Epidermal melanocyte (primary cell): ENCODE measurements at regions not wholly inside any gene's neighbourhood (a gene's known extent, or its start where the extent isn't known, plus 50 kb on each side); places are given as distances from the start of the nearest gene placed in this dataset.
"Not testable (repeated sequence)": the region's sequence is repeated elsewhere in the genome, so short reads cannot be mapped to it uniquely, and the experiment has no call there.

Experiments
- DNase-seq: peaks from one replicate; pipeline ENCODE4 v3.0.0; 2011; ENCODE audit warnings: low spot score; ENCODE audit not compliant: insufficient read length

DNA sequence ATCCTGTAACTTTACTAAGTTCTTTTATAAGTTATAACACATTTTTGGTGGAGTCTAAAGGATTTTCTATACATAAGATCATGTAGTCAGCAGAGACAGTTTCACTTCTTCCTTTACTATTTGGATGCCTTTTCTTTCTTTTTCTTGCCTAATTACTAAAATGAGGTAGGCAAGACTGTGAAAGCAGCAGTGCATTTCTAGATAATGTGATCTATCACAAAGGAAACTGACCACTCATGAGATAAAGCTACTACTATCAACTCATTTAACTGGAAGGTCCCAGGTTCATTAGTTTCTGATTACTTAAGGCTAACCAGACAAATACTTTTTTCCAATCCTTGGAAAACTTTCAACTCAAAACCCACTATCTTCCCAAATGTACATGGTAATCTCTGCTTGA lies 196.2 kb upstream of the E2F8 start:
- DNase-seq, result no peak

DNA sequence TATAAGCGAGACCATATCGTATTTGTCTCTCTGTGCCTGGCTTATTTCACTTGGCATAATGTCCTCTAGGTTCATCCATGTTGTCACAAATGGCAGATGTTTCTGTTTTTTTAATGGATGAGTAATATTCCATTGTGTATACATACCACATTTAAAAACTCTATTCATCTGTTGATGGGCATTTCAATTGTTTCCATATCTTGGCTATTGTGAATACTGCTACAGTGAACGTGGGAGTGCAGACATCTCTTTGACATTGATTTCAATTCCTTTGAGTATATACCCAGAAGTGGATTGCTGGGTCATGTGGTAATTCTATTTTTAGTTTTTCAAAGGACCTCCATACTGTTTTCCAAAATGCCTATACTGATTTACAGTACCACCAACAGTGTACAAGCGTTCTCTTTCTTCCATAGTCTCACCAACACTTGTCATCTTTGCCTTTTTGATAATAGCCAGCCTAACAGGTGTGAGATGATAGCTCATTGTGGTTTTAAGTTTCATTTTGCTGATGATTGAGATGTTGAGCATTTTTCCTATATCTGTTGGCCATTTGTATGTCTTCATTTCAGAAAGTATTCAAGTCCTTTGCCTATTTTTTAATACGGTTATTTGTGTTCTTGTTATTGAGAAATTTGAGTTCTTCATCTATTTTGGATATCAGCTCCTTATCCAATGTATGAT lies 194.7 kb upstream of the E2F8 start:
- no peak for DNase-seq

DNA sequence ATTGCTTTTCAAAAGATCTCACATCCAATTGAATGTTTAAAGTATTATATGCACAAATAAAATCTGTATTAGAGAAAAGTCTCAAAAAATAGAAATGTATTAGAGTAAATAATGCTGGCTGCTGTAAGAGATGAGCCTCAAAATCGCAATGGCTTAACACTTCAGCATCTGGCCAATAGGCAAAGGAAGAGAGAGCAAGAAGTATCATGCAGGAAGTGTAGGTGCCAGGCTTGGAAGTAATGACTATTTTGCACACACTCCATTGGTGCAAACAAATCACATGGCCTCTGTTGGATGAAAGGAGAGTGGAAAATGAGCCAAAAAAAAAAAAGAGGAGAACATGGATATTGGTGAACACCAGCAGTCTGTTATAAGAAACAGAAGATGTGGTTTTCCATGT lies 193.0 kb upstream of the E2F8 start:
- no peak for DNase-seq

DNA sequence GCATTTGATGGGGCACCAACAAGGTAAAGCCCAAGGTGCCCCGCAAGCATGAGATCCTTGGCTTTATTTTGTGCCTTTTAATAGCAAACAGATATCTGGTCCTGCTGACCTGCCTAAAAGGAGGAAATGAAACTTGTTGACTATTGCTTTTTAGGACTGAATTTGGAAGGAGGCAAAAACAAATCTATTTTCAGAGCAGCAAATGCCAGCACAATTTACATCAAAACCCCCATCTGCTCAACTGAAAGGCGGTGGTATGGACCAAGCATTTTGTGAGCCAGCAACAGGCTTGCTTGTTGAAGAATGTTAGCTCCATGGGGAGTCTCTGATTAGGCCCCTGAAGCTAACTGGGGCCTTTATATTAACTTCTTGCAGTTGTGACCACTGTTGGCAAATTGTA lies 192.6 kb upstream of the E2F8 start:
- DNase-seq, result no peak

DNA sequence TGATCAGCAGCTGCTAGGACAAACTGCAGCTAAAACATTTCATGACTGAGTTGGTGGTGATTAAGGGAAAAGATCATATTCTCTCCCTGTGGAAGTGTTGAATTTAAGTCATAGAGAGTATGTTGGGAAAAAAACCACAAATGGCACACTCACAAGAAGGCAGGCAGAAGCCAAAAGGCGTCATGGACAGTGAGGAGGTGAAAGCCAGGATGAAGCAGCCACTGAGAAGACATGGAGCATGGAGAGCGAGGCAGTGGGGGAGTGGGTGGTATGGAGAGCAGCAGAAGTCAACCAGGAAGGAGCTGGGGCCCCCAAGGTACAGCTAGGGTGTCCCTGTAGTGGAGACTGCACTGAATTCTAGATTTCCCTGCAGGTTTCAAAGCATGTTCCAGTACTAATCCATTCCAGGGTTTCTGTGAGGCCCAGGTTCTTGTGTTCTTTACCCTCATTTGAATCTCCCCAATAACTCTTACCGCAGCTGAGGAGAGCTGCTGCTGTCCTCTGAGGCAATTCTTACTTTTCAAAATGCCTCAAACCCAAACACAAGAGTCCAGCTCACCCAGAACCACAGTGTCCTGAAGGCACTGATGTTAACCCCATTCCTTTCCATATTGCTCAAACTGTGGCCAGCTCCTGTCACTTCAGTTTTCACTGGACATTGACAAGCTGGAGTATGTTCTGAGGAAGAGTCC lies 191.8 kb upstream of the E2F8 start:
- no peak for DNase-seq

DNA sequence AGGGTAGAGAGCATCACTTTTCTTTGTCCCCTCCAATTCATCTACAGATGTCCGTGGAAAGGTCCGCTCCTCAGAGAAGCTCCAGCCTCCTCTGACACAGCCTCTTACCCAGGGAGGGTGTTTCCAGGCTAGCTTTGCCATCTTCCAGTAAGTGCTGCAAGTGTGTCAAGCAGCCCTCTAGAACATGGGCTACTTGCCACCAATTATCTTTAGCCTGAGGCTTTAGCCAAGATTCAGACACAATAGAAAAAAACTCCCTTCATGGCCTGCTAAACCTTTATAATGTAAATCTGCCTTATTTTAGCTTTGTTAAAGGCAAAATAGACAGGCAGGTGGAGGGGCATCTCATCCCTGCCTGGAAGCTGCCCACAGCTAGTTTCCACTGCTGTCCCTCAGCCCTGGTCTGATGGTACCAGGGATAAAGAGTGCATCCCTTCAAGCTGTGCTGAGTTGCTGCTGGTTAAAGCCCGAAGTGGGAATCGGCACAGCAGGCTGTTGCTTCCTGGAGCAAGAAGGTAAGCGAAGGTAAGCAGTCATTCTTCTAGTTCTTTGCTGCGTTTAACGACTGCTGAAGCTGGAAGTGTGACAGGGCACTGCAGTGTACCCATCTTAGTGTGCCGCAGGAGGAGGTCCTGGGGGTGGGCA lies 190.1 kb upstream of the E2F8 start:
- no peak for DNase-seq

DNA sequence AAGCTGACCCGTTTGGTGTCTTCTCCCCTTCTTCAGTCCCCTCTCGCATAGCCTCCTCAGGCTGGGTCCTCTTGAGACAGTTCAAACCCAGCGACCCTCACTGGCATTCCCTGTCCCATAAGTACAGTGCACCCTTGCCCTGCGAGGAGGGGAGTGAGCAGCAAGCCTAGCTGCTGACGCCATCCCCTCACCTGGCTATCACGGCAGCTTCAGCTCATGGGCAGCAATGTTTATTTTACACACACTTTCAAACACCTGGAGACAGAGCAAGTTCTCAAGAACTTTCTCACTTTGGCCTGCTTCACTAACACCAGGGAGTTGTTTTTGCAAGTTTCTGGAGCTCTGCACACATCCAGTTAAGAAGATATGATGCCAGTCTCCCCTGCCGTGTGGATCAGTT lies 189.6 kb upstream of the E2F8 start:
- DNase-seq, result no peak

DNA sequence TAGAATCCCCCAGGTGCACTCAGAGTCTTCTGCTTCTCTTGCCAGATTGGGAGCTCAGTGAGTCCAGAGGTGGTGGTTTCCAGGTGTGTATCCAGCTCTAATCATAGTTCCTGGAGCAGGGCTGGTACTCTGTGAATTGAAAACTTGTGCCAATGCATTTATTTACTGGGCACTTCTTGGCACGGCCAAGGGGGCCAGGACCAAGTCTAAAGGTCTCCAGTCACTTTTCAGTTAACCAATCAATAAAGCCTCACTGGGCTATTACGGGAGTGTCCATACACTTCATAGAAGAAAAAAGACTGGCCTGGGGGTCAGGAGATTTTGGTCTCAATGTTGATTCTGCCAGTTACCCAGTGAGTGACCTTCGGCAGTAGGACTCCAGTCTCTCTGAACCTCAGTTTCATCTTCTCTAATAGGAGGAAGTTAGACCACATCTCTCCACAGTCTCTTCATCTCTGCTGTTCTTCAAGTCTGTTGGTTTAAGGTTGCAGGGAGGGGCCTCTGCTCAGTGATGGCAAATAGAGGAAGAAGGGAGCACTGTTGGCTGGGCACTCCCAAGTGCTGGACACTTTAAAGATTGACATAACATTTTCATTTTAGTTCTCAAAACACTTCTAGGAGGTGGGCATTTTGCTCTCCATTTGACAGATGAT lies 188.5 kb upstream of the E2F8 start:
- DNase-seq, result no peak

DNA sequence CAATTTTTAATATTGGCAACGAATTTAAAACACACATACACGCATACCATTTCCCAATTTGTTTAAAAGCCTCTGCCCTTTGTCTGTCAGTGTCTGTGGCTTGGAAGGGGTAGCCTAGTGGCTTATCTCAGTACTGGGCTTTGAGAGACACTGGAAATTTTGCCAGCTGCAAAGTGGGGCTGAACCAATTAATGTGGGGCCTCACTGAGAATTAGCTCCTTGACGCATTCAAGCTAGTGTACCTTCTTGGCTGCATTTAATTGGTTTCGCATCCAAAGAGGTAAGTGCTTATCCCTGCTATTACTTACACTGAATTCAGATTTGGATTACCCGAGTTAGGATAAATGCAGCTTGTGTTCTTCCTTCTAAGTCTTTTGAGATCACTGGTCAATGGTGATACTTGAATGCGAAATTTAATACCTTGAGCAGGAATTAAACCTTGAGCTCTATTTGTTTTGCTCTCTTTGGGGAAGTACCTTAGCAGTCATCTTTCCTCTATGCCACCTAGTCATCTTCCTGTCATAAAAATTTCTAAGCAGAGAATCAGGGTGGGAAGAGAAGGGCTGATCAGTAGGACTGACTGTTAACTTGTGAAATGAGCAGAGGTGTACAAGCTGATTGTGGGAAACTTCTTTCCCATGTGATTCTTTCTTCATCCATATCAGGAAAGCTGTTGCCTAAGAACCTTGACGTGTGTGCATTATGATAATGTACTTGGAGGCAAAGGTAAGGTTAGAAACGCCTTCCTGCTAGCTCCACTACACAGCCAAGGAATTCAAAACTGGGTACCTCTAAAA lies 187.7 kb upstream of the E2F8 start:
- no peak for DNase-seq

DNA sequence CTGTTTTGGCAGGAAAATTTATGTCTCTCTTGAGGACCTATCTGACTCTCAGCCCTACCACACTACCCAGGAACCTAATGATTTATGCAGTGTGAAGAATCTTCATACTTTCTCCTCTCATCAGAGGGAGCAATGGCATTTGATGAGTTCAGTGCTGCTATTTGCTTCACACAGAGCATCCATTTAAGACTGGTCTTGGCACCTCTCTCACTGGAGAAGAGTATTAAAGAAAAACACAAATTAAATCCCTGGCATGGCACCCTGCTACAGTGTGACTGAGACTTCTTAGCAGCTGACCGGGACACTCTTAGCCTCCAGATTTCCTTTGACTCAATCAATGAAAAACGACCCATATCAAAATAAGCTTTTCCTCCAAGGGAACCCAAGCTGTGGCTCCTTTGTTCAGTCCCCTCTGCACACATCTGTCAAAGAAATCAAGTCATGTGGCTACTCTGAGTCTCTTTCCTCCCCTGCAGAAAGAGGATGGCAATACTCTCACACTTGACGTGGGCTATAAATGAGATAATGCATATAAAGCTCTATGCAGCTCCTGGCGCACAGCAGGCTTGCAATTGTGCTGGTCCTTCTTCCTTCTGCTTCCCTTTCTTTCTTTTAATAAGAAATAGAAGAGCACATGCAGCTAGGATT lies 186.1 kb upstream of the E2F8 start:
- no peak for DNase-seq

DNA sequence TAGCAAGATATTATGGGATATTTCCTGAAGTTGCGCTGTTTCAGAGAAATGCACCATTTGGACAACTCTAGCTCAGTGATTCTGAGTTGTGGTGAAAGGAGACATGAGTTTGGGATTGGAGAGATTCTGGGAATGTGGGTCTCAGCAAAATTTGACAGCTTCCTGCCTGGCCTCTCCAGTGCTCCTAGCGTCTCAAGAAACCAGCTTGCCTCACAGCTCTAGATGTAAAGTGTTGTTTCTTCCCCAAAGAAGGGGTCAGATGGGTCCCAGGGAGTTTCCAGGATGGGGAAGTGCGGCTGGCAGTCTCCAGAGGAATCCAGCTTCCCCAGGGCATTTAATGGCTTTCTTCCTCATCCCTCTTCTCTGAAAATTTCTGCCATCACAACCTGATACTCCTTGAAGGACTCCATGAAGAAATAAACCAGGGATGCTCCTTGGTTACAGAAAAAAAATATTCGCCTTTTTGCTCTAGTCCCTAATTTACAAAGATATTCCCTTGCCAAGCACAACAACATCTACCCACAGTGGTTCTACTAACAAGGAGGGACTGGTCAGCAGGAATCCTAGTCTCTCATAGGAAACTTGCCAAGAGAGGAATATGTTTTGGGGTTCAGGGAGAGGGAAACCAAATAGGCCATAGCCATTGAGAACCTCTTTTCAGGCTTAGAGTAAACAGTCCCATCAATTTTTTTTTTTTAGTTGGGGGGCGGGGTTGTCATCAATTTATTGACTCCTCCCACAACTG lies 185.4 kb upstream of the E2F8 start:
- no peak for DNase-seq

DNA sequence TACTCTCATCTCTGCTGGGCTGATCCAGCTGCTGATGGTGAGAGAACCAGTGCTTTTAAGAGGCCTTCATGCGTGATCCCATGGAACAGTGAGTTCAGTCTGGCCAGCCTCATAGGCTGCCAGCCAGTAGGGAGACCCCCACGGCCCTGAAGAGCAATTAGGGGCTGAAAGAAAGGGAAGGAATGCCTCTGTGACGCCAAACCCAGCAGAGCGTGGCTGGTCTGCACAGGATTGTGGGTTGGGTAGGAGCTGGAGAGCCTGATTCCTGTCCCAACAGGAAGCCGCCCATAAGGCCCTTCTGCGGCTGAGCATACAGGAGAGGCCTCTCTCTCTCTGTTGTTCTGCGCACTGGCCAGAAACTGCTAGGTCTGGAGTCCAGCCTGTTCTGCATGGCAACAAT lies 181.5 kb upstream of the E2F8 start:
- DNase-seq, result no peak

DNA sequence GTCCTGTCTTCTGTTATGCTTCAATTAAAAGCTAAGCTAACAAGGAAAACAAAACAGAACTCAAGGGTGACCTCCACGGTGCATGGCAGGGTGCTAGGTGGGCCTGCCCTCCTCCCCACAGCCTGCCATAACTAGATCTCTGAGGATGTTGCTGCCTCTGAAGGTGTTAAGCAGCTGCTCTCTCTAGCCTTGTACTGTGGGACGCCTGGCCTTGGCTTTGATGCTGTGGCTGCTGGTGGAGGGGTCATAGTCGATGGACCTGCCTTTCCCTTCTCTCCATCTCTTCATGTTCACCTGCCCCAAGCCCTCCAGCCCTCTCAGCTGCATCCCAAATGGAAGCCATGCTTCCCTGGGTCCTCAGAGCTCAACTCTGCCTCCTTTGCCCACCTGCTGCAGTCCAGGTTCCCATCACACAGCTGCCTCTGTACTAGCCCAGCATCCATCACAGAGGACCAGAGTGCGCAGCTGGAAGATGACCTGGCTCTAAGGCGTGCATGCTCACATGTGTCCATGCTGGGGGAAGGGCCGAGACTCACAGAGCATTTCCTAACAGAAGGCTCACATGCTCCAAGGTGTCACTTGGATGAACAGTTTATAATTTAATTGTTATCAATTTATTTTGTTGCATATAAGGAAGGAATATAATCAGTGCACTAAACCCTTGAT lies 180.3 kb upstream of the E2F8 start:
- DNase-seq, result no peak

DNA sequence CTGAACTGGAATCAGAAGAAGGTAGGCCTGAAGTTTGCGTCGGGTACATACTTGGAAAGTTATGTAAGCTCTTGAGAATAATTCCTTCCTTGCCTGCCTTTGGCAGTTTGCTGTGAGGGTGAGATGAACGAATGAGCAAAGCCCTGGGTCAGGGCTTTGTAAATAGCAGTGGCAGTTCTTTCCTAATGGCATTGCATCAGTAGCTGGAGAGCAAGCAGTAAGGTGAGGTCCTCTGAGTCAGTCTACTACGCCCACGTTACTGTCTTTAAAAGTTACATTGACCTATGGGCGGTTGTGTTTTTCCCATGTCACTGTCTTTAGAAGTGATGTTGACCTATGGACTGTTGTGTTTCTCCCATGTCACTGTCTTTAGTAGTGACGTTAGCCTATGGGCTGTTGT lies 179.1 kb upstream of the E2F8 start:
- DNase-seq, result no peak

DNA sequence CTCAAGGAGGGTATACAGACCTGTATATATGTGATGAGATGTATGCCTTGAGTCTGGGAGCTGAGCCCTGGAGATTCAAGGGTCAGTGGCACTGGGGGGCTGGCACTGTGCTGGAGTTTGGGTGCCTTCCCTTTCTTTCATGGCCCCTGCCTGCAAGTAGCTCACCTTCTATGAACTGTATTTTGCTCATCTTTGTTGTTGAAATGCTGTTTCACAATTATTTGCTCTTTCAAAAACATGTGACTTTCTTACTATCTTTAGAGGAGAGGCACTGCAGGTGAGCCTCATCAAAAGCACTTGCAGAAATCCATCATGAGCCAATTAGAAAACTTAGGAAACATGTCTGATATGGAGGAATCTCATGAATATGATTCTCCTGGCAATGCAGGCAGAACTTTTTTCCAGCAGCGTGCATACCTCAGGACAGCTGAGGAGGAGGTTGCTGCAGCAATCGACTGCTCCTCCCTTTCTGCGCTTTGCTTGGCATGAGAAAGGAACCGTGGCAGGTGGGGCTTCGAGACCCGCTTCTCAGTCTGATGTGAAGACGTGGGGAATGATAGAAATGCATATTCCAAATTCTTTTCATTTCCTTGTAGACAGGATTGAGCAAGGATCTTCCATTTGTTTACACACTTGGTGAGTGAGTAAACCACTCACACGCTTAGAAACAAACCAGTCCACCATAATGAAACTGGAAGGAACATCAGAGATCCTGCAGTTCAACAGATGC lies 178.4 kb upstream of the E2F8 start:
- DNase-seq, result no peak

DNA sequence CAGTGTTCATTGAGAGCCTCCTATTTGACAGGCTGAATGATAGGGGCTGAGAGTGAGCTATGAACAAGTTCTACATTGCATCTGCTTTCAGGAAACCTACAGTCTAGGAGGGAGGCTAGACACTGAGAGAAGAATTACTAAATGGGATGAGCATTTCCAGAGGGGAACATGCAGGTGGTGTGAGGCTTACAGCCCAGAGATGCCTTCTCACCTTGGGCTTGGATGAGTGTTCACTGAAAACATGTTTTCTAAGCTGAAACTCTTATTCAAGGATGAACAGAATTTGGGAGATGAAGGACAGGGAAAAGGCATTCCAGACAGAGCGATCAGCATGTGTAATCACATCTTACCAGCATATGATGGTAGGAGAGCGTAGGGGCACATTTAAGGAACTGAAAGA lies 177.5 kb upstream of the E2F8 start:
- DNase-seq, result no peak

DNA sequence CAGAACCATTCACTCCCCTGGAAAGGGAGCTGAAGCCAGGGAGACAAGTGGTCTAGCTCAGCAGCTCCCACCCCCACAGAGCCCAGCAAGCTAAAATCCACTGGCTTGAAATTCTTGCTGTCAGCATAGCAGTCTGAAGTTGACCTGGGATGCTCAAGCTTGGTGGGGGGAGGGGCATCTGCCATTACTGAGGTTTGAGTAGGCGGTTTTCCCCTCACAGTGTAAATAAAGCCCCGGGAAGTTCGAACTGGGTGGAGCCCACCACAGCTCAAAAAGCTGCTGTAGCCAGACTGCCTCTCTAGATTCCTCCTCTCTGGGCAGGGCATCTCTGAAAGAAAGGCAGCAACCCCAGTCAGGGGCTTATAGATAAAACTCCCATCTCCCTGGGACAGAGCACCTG lies 171.3 kb upstream of the E2F8 start:
- DNase-seq, result not testable (repeated sequence)

DNA sequence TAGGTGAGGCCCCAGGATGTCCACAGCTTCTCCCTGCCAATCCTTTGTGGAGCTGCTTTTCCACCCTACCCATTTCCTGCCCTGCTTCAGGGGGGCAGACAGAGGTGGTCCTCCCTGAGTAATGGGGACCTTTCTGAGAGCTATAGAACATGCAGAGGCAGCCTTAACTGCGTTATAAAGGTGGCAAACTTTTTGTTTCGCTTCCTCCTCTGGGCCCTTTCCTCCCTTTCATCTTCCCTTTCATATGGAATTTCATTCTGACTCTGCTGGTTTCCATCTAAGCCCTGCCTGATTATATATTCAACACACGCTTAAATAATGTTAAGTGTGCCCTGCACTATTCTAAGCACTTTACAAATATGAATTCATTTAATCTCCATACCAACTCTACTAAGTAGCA lies 169.3 kb upstream of the E2F8 start:
- DNase-seq, result no peak

DNA sequence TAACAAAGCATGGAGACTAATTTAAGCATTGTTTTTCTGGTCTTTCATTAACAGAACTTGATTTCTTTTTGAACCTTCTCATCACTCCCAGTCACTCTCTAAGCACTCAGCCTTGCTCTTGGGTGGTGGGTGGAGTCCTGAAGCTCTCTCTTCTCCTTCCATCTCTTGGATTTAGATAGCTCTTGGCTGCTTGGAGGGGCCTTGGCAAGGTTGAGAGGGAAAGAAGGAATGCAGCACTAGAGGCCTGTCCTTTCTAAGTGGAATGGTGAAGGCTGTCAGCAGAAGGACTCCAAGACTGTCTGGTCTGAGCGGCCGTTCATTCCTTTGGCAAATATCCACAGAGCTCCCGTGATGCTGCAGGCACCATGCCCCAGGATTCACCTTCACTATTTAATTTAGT lies 168.6 kb upstream of the E2F8 start:
- no peak for DNase-seq
